Ecto neural progenitor cell (in vitro differentiated cells): ENCODE measurements at regions not wholly inside any gene's neighbourhood (a gene's known extent, or its start where the extent isn't known, plus 50 kb on each side); places are given as distances from the start of the nearest gene placed in this dataset.
"Not testable (repeated sequence)": the region's sequence is repeated elsewhere in the genome, so short reads cannot be mapped to it uniquely, and the experiment has no call there.

Experiments
- DNase-seq: peaks from one replicate; pipeline ENCODE4 v3.0.0-alpha.2; 2018; ENCODE audit warnings: low spot score

DNA sequence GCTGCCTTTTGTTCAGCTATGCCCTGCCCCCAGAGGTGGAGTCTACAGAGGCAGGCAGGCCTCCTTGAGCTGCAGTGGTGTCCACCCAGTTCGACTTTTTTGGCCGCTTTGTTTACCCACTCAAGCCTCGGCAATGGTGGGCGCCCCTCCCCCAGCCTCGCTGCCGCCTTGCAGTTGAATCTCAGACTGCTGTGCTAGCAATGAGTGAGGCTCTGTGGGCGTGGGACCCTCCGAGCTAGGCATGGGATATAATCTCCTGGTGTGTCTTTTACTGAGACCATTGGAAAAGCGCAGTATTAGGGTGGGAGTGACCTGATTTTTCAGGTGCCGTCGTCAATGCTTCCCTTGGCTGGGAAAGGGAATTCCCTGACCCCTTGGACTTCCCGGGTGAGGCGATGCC is 279.3 kb downstream of the PTH2R start:
- DNase-seq = not testable (repeated sequence)

DNA sequence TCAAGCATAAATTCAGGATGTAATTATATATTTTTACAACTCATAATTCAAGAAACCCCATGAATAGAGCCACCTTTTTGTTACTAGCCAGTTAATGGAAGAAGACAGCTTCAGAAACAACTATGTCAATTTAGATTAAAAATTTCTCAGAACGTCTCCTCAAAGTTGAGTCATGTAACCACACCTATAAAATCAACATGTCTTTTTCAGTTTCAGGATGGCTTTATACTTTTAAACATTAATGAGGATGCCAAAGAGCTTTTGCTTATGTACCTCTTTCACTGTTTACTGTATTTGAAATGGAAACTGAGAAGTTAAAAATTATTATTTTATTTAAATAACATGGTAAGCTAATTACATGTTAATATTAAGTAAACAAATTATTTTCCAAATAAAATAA is 280.1 kb downstream of the PTH2R start:
- DNase-seq = no peak

DNA sequence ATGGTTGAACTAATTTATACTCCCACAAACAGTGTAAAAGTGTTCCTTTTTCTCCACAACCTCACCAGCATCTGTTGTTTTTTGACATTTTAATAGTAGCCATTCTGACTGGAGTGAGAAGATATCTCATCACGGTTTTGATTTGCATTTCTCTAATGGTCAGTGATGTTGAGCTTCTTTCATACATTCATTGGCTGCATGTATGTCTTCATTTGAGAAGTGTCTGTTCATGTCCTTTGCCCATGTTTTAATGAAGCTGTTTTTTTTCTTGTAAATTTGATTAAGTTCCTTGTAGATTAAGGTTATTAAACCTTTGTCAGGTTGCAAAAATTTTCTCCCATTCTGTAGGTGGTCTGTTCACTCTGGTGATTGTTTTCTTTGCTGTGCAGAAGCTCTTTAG is 281.1 kb downstream of the PTH2R start:
- DNase-seq = not testable (repeated sequence)

DNA sequence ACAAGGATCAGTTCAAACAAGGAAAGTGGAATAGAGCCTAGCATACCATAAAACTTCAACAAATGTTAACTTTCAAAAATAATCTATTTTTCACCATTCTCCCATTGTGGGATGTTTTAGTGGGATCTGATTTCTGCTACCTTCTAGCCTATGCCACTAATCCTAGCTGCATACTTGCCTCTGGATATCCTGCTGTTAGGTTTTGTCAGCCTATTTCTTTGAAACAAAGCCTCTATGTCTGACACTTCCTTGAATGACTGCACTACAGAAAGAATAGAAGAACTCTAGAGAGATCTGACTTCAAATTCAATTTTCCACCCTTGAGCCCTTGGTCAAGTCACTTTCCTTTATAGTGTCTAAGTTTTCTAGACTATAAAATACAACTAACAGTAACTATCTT is 291.5 kb downstream of the PTH2R start:
- DNase-seq = no peak

DNA sequence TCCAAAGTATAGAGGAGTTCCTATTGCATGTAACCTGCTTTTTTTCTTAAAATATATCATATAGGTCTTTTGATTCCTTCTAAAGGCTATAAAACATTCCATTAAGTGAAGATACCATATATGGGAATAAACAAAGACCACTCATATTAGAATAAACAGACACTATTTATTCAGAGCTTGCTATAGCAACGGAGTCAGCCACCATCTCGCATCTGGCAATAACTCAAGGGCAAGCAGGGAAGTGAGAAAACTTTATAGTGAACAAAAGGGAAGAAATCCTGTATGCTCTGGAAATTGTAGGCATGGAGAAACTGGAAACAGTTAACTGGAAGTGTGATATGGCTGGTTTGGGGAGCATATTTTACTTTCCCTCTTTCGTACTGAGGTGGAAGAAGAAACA is 301.9 kb downstream of the PTH2R start:
- DNase-seq = no peak

DNA sequence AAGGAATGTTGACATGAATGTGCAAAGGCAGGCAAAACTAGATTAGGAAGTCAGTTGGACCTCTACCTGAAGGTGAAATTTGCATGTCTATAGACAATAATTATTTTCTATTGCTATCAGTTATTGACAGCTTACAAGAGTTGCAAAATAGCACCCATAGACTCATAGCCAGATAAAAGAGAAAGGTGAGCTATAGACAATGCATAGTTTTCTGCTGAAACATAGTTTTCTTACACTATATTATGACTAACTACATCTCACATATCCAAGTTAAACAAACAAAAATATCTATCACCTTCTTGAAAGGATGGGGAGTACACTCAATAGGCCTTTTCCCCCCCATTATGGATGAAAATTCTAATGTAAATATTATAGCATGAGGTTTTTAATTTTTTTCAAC is 305.0 kb downstream of the PTH2R start:
- DNase-seq = no peak

DNA sequence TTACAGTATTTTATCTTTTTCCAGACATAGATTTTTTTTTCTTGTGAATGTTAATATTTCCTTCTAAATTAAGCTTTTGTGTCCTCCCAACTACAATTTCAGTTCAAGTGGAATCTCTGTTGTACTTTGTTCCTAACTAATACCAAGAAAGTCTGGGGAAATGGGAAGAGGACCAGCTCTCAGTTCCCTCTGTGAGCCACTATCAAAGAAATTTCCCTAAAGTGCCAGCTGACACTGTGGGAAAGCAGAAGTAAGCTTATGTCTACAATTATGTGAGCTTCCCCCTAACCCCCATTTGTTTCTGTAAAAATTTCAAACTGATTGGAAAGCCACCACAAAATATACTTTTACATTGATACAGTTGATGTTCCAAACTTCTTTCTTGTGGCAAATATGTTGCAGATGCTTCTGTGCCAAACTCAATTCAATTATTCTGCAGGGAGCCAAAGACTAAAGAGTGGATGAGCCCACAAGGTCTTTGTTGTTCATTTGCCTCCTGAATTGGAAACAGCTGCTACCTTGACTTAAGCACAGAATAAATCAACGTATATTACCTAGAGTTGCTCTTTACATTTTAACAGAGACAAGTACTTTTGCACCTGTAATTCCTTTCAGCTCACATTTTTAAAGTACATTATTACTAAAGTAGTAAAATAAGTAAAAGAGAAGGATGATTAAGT is 306.6 kb downstream of the PTH2R start:
- DNase-seq = no peak

DNA sequence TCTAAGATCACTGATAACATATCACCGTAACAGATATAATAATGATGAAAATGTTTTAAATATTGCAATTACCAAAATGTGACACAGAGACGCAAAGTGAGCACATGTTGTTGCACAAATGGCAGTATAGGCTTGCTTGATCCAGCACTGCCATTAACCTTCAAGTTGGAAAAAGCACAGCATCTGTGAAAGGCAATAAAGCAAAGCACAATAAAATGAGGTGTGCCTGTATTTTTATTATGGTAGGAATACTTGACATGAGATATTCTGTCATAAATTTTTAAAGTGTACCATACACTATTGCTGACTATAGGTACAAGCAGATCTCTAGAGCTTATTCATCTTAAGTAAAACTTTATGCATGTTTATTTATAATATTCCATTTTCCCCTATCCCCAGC is 312.2 kb downstream of the PTH2R start:
- DNase-seq = no peak

DNA sequence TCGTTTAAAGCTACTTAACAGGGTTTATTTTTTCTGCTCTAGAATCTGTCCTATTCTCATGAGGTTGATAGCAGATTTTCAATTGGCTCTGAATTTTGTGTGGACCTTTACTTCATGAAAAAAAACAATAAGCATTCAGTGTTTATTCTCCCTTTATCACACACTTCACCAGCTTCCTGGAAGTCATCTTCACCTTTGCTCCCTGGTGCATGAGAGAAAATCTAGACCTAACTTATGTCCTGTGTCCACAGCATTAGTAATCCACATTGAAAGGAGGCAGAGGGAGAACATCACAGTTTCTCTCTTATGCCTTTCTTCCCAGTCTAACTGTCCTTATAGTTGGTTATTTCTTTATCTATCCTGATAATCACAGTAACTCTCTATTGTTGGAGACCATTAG is 316.1 kb downstream of the PTH2R start:
- no peak for DNase-seq

DNA sequence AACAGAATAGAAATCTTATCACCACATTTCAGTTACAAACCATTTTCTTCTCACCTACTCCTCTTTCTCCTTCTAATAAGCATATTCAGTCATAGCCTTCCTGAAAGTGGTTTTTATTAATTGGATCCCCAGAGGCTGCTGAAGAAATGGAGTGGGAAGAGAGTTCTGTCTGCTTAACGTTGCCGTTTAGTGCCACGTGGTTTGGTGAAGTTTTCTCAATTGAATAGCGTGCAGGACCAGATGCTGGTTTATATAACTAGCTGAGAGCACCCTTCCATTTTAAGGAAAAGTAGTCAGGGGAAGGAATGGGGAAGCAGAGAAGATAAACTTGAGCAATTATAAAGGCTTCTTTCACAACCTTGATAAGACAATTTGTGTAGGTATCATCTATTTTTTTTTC is 318.7 kb downstream of the PTH2R start:
- DNase-seq = no peak

DNA sequence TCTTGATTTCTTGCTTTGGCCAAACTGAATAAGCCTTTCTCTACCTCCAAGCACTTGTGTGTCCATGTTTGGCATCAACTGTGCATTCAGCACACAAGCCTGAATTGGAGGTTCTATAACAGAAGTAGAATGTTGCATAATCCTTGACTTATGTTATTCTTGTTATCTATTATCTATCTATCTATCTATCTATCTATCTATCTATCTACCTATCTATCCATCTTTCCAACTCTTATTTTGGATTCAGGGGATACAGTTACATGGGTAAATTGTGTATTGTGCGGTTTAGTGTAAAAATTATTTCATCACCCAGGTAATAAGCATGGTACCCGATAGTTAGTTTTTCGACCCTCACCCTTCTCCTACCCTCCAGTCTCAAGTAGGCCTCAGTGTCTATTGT is 319.6 kb downstream of the PTH2R start:
- DNase-seq = no peak

DNA sequence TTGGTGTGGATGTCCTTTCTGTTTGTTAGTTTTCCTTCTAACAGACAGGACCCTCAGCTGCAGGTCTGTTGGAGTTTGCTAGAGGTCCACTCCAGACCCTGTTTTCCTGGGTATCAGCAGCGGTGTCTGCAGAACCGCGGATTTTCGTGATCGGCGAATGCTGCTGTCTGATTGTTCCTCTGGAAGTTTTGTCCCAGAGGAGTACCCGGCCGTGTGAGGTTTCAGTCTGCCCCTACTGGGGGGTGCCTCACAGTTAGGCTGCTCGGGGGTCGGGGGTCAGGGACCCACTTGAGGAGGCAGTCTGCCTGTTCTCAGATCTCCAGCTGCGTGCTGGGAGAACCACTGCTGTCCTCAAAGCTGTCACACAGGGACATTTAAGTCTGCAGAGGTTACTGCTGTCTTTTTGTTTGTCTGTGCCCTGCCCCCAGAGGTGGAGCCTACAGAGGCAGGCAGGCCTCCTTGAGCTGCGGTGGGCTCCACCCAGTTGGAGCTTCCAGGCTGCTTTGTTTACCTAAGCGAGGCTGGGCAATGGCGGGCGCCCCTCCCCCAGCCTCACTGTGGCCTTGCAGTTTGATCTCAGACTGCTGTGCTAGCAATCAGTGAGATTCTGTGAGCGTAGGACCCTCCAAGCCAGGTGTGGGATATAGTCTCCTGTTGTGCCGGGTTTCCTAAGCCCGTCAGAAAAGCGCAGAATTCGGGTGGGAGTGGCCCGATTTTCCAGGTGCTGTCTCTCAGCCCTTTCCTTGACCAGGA is 345.2 kb downstream of the PTH2R start:
- not testable (repeated sequence) for DNase-seq

DNA sequence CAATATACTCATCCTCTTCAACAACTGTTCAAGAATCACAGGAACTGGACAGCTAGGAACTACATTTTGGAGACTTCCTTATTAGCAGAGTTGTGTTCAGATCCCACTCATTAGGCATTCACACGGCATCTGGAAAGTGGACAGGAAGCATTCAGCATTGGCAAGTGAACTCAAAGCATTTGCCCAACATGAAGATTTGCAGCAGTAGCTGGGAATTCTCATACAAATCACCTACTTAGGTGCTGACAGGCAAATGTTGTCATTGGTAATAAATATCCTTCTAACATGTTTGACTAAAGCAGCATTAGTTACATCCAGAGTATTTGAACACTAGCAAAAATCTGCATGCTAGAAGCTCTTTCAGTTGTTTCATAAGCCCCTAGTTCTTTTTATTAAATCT is 350.8 kb downstream of the PTH2R start:
- no peak for DNase-seq

DNA sequence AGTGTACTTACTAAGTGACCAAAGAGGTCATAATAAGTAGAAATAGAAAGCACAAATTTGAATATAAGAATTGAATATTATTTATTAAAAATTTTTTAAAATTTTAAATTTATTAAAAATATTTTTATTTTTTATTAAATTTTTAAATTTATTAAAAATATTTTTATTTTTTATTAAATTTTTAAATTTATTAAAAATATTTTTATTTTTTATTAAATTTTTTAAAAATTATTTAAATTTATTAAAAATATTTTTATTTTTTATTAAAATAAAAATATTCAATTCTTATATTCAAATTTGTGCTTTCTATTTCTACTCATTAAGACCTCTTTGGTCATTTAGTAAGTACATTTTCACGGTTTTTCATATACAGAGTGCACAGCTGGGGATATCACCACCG is 366.5 kb downstream of the PTH2R start:
- not testable (repeated sequence) for DNase-seq

DNA sequence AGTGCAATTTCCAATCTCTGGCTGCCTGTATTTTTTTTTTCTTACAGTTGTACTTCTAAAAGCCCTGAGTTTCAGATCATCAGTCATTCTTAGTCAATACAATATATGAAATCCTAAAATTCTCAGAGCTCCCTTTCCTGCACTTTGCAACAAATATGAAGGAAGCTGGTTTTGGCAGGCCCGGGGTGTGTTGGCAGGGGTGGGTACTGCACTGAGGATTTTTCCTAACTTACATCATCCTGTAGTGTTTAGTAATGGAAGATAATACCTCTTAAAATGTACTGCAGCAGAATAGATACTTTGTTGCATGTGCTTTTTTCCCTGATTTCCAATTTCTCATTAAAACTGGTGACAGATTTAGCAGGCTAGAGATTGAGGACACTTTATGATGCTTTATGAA is 374.6 kb downstream of the PTH2R start:
- DNase-seq = no peak

DNA sequence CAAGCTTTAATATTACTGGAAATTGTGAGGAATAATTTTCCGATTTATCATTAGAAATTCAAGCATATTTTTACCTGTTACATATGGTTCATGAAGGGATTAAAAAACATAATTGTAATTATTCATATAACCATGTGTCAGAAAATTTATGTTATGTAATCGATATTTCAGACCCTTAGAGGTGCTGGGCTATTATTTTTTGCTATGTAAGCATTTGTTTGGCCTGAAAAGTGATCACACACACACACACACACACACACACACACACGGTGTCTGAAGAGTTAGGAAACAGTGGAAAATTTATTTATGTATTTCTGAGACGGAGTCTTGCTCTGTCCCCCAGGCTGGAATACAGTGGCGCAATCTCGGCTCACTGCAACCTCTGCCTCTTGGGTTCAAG is 375.5 kb downstream of the PTH2R start:
- DNase-seq = no peak

DNA sequence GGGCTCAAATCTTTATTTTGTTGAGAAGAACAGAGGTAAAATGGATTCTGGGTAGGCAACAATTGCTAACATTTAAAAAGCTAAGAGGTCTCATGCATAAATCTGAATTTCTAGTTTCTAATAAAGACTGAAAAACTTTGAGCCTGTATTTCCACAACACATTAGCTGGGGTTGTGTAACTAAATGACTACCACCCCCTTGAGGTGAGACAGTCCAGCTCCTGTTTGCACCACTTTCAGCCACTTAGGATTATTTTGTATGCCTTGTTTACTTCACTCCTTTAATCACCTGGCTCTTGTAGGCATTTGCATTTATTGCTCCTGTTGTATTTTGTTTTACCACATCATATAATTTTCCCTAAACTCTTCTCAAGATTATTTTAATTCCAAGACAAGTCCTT is 376.6 kb downstream of the PTH2R start:
- no peak for DNase-seq

DNA sequence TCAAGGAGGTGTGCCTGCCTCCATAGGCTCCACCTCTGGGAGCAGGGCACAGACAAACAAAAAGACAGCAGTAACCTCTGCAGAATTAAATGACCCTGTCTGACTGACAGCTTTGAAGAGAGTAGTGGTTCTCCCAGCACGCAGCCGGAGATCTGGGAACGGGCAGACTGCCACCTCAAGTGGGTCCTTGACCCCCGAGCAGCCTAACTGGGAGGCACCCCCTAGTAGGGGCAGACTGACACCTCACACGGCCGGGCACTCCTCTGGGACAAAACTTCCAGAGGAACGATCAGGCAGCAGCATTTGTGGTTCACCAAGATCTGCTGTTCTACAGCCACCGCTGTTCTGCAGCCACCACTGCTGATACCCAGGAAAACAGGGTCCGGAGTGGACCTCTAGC is 378.2 kb downstream of the PTH2R start:
- not testable (repeated sequence) for DNase-seq

DNA sequence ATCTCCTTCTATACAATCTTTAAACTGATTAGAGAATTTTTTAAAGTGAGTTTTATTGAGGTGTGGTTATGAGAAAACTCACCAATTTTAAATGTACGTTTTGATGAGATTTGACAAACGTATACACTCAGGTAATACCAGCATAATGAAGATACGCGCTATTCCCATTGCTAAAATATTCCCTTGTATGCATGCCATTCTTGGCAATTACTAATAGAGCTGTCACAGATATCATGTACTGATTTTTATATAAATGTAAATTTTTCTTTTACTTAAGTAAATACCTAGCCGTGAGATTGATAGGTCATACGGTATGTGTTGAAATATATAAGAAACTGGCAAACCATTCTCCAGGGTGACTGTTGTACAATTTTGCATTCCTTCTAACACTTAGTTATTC is 384.7 kb downstream of the PTH2R start:
- DNase-seq = no peak

DNA sequence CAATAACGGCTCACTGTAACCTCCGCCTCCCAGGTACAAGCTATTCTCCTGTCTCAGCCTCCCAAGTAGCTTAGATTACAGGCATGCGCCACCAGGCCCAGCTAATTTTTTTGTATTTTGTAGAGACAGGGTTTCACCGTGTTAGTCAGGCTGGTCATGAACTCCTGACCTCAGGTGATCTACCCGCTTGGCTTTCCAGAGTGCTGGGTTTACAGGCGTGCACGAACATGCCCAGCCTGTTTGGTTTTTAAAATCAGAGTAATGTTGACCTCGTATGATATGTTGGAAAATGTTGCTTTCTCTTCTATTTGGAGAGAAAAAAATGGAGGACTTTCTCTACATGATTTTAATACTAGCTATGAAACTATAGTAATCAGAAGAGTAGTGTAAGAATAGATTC is 386.2 kb downstream of the PTH2R start:
- no peak for DNase-seq

DNA sequence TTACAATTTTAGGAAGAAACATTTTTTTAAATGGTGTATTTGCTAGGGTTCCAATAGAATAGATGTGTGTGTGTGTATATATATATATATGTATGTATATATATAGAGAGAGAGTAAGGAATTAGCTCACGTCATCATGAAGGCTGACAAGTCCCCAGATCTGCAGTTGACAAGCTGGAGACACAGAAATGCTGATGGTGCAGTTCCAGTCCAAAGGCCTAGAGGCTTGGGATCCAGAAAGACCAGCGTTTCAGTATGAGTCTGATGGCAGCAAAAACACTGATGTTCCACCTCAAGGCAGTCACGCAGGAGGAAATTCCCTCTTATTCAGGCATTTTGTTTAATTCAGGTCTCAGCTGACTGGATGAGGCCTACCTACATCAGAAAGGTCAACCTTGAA is 386.8 kb downstream of the PTH2R start:
- DNase-seq = no peak

DNA sequence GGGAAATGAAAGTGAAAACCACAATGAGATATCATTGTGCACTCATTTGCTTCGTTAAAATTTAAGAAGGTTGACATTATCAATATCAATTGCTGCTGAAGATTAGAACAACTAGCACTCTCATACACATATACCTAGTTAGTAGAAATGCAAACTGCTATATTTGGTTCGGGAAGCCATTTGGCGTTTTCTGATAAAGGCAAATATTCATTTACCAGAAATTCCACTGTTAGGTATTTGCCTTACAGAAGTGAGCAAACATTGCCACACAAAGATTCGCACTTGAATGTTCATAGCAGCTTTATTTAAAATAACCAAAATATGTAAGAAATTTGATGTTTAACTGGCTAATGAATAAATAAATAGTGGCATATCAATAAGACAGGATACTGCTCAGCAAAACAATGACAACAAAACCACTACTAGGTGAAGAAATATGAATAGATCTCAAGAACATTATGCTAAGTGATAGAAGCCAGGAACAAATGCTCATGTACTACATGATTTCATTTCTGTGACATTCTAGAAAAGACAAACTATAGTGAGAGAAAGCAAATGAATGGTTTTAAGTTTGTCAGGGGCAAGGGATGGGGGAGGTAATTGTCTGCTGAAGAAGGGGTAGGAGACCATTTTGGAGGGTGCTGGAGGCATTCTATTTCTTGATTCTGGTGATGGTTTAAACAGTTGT is 387.8 kb downstream of the PTH2R start:
- no peak for DNase-seq

DNA sequence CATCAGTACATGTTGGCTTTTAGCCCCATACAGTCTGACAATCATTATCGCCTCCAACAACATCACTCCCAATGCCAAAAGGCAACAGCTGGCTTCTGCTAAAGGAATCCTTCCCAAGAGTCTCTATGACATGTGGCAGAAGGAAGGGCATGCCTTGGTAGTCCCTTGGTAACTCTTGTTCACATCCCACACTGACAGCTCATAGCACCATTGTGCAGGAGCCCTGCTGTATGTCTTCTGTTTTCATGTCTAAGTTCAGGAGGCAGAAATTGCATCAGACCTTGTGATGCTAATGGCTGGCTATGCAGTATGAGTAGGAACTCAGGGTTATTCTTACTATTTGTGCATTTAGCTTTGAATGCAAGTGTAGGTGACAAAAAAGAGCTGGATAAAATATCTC is 392.1 kb downstream of the PTH2R start:
- no peak for DNase-seq
